Stimulated activated naive B cell treated with anti-CD40 and anti-IgM and Interleukin-4, amounts not matched to agents 10 μg/mL and 1 μg/mL and 100 μg/mL, for 72 hours (primary cell): ENCODE measurements at regions not wholly inside any gene's neighbourhood (a gene's known extent, or its start where the extent isn't known, plus 50 kb on each side); places are given as distances from the start of the nearest gene placed in this dataset.
A peak's percentile ranks its signal among the peaks of the same experiment; 100 is the strongest.
"Not testable (repeated sequence)": the region's sequence is repeated elsewhere in the genome, so short reads cannot be mapped to it uniquely, and the experiment has no call there.

Experiments used
- ATAC-seq, 2 donors: fragments of 150-1000 bp; cut with Tn5 transposase; replicated peaks; 2 replicates each; pipeline ENCODE4 v1.10.0; 2021; ENCODE audit warnings: moderate library complexity in 1 of 2
- DNase-seq: peaks from one replicate; pipeline ENCODE4 v3.0.0; 2021
- H3K27ac Mint-ChIP-seq: one replicate; pipeline ENCODE4 v1.8.0; 2022; ENCODE audit warnings: mild to moderate bottlenecking, mixed read lengths
- H3K27me3 Mint-ChIP-seq, 2 donors: one replicate each; pipeline ENCODE4 v1.8.0; 2022; ENCODE audit warnings: mixed read lengths in 2 of 2
- H3K36me3 Mint-ChIP-seq, 2 donors: one replicate each; pipeline ENCODE4 v1.8.0; 2022; ENCODE audit warnings: mixed read lengths in 2 of 2, mild to moderate bottlenecking in 1 of 2
- H3K4me1 Mint-ChIP-seq, 2 donors: one replicate each; pipeline ENCODE4 v1.8.0; 2022; ENCODE audit warnings: mixed read lengths in 2 of 2, mild to moderate bottlenecking in 1 of 2
- H3K4me3 Mint-ChIP-seq, 2 donors: one replicate each; pipeline ENCODE4 v1.8.0; 2022; ENCODE audit warnings: mild to moderate bottlenecking in 2 of 2, mixed read lengths in 2 of 2, moderate library complexity in 1 of 2
- H3K9me3 Mint-ChIP-seq, 2 donors: one replicate each; pipeline ENCODE4 v1.8.0; 2022; ENCODE audit warnings: mixed read lengths in 2 of 2, mild to moderate bottlenecking in 1 of 2

DNA sequence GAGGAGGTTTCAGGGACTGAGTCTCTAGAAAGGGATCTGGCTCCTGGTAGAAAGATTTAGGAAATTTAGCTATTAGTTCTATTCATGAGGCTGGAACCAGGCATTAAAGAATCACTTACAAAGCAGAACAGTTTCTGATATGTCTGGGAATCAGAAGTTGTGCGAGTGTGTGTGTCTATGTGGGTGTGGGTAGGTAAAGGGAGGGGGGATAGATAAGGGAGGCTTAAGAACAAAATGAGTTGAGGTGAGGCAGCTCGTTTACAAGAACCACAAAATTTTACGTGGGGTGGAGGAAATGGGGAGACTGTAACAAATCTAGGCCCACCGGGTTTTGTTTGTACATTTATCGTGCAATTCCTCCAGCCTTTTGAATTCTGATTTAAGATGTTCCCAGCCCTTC lies 90.7 kb downstream of the SAMD9 start:
- ATAC-seq (no peak), DNase-seq (no peak)
- Mint-ChIP-seq H3K36me3 (peaks cover 2 to 7% of the 10 kb centered on the region in 2 donors), H3K4me1 (no peaks in the 10 kb centered on the region), H3K4me3 (no peak overlapping the region), H3K27me3 (peaks cover 7 to 19% of the 10 kb centered on the region in 2 donors), H3K27ac (no peak overlapping the region), H3K9me3 (peaks cover 4 to 9% of the 10 kb centered on the region in 2 donors)

DNA sequence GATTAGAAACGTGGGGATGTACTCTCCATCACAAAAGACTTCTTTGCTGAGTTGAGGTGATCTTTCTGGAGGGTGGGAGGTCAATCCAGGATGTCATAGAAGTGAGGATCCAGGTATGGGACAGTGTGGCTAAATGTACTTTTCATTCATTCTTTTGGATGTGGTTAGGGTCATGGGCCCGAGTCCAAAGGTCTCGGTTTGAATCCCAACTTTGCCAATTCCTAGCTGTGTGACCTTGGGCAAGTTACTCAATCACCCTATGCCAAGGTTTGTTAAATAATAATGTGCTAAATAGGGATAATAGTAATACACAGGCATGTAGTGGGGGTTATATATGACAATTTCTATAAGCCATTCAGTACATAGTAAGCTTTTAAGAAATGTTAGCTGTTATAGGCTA lies 91.4 kb downstream of the SAMD9 start:
- DNase-seq (no peak), ATAC-seq (no peak)
- Mint-ChIP-seq H3K27ac (no peak overlapping the region), H3K9me3 (peaks cover 0 to 6% of the 10 kb centered on the region in 2 donors), H3K4me3 (no peak overlapping the region), H3K4me1 (no peaks in the 10 kb centered on the region), H3K36me3 (peaks cover 2 to 3% of the 10 kb centered on the region in 2 donors), H3K27me3 (peaks cover 7 to 19% of the 10 kb centered on the region in 2 donors)

DNA sequence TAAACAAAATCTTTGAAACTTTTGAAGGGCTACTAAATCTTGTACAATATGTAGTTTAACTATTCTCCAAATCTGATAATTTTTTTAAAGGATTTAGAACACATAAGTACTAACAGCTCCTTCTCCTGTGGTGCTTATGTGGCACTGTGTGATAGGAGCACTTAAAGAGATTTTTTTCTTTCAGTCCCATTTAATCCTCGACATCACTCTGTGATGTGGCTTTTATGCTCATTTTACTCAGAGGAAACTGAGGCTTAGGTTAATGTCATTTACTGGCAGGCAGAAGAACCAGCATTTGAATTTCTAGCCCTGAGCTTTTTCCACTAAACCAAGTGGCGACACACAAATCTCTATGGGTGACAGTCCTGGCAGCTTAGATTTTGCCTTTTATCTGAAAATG lies 92.4 kb downstream of the SAMD9 start:
- DNase-seq, result no peak
- no peaks in the 10 kb centered on the region for H3K36me3 Mint-ChIP-seq
- peaks cover 0 to 5% of the 10 kb centered on the region in 2 donors for H3K9me3 Mint-ChIP-seq
- H3K27me3 Mint-ChIP-seq, result peaks cover 7 to 17% of the 10 kb centered on the region in 2 donors
- no peak overlapping the region for H3K27ac Mint-ChIP-seq
- ATAC-seq, result no peak
- H3K4me1 Mint-ChIP-seq, result no peaks in the 10 kb centered on the region
- no peak overlapping the region for H3K4me3 Mint-ChIP-seq

DNA sequence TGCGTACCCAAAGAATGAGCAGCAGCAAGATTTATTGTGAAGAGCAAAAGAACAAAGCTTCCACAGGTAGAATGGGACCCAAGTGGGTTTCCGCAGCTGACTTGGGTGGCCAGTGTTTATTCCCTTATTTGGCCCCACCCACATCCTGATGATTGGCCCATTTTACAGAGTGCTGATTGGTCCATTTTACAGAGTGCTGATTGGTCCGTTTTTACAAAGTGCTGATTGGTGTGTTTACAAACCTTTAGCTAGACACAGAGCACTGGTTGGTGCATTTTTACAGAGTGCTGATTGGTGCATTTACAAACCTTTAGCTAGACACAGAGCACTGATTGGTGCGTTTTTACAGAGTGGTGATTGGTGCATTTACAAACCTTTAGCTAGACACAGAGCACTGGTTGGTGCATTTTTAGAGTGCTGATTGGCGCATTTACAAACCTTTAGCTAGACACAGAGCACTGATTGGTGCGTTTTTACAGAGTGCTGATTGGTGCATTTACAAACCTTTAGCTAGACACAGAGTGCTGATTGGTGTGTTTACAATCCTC lies 94.8 kb downstream of the SAMD9 start:
- H3K4me1 Mint-ChIP-seq, H3K36me3 Mint-ChIP-seq, H3K4me3 Mint-ChIP-seq, DNase-seq, ATAC-seq, H3K27me3 Mint-ChIP-seq, H3K27ac Mint-ChIP-seq, H3K9me3 Mint-ChIP-seq: not testable (repeated sequence)

DNA sequence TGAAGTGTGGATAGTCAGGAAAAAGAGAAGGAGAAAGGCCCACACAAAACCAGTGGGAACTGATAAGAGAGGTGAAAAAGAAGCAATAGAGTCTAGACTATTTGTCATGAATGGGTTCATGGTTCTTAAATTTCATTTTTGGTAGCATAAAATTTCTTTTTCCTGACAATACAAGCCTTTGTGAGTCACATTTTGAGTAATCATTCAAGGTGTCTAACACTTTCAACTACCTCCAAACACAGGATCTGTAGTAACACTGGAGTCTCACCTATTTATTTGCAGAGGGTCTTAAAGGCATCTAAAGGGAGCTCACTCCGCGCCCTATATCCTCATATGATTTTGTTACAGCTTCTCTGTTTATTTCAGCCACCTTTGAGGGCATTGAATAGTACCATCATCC lies 96.0 kb downstream of the SAMD9 start:
- peaks cover 0 to 5% of the 10 kb centered on the region in 2 donors for H3K9me3 Mint-ChIP-seq
- no peak overlapping the region for H3K27ac Mint-ChIP-seq
- DNase-seq, result no peak
- no peak for ATAC-seq
- no peak overlapping the region for H3K4me3 Mint-ChIP-seq
- peaks cover 0 to 4% of the 10 kb centered on the region in 2 donors for H3K27me3 Mint-ChIP-seq
- H3K4me1 Mint-ChIP-seq, result peaks cover 0 to 5% of the 10 kb centered on the region in 2 donors
- no peaks in the 10 kb centered on the region for H3K36me3 Mint-ChIP-seq

DNA sequence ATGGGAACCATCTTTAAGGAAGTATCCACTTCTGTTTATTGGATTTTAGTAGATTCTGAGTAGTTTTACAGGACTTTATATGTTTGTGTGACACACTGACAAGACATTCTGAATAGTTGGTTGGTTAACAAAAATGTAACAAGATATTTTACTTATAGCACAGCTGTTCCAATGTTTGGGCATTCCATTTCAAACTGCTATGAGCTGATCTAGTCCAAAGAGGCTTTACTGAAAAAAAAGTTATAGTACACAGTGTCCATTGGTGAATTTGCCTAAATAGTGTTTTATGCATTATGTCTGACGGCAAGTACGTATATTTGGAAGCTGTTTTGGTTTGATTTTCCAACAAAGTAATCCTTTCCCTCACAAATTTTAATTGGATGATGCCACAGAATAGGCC lies 99.1 kb downstream of the SAMD9 start:
- DNase-seq (no peak), ATAC-seq (no peak)
- Mint-ChIP-seq H3K27ac (no peak overlapping the region), H3K36me3 (no peaks in the 10 kb centered on the region), H3K27me3 (no peaks in the 10 kb centered on the region), H3K4me3 (no peak overlapping the region), H3K4me1 (peaks cover 5 to 14% of the 10 kb centered on the region in 2 donors), H3K9me3 (peaks cover 0 to 5% of the 10 kb centered on the region in 2 donors)

DNA sequence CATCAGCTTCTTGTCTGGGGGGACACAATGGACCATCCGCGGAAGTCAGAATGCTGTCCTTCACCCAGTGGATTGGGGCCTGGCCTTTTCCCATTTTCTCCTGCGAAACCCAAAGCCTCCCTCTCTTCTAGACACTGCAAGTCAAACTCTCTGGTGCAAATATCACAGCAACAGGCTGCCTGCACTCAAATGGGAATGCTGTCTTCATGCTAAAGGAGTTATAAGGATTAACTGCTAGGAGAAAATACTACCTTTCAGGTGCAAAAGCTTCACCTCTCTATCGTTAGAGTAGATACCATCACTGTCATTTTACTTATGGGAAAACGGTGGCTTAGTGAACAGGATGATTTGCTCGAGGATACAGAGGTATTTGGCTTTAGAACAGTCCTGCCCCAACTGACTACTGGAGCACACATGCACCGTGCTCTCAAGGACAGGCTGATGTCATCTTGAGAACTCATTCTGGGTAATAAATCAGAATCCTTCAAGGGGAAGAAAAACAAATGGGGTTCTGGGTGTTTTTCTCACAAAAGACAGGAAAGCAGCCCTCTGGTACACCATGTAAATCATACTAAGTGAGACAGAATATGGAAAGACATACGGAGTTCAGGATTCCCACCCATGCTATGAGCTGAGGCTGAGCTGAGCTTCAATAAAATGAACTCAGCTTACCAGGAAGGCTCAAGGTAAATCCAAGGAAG lies 100.9 kb downstream of the SAMD9 start:
- Mint-ChIP-seq H3K27ac (no peak overlapping the region), H3K36me3 (no peaks in the 10 kb centered on the region), H3K4me3 (no peak overlapping the region), H3K4me1 (peaks cover 5 to 14% of the 10 kb centered on the region in 2 donors), H3K27me3 (no peaks in the 10 kb centered on the region), H3K9me3 (peaks cover 0 to 1% of the 10 kb centered on the region in 2 donors)
- ATAC-seq, result no peak
- DNase-seq, result no peak

DNA sequence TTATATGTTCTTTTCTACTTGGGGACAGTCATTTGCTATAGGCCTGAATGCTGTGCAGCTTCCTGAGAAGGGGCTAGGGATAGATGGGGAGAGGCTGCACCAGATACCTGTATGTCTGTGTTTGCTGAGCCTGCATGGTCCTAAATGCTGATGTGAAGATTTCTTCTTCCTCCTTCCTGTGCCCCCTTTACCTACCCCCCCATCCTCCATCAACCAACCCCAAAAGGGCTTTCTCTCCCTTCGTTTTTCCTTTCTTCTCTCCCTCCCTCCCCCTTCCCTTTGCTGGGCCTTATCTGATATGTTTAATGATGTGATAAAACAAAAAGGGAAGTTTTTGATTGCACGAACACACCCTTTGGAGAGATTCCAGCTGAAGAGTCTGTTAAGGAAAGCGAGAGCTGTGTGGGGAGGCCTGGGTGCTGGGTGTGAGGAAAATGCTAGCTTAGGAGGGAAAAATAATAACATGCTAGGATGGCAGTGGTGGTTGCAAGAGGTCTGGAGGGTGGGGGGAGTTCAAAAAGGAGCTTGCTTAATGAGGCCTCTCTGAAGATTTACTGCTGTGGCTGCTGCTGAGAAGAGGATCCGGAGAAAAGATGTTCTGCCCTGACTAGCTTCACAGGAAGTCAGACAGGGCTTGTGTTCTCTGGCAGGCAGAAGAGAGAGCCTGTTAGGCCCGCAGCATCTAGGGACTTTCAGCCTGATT lies 101.8 kb downstream of the SAMD9 start:
- DNase-seq (no peak), ATAC-seq (peak; percentile 39 to 49)
- H3K4me3 Mint-ChIP-seq, result no peak overlapping the region
- no peaks in the 10 kb centered on the region for H3K27me3 Mint-ChIP-seq
- H3K4me1 Mint-ChIP-seq, result peaks cover 5 to 14% of the 10 kb centered on the region in 2 donors
- H3K9me3 Mint-ChIP-seq, result no peaks in the 10 kb centered on the region
- H3K36me3 Mint-ChIP-seq, result no peaks in the 10 kb centered on the region
- H3K27ac Mint-ChIP-seq, result peak overlapping the region; percentile 59

DNA sequence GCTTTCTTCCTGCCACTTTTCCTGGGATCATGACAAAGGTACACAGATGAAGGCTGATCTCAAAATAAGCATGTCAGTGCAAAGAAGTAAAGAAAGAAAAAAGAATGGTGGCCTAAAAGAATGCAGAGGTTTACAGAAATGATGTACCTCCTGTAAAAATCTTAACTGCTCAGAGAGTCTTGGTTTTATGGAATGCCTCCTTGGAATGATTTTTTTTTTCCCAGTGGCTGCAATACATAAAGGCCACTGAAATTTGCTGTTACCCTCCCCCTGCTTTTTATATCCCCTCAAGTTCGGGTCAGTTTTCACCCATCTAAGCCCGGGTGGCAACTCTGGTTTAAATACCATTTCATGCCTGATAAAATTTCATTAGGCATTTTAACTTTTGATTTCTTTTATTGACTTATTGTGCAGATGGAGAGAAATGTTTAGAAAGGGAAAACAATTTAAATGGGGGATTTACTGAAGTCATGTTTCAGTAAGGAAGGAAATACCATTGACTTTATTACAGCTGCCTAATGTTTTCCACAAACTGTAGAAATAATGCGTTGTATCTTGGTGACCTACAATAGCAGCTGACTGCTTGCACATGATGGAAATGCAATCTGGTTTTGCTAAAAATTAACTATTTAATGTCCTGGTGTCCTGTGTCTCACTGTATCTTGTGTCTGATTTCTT lies 102.5 kb downstream of the SAMD9 start:
- ATAC-seq (no peak), DNase-seq (no peak)
- H3K9me3 Mint-ChIP-seq, result no peaks in the 10 kb centered on the region
- H3K36me3 Mint-ChIP-seq, result no peaks in the 10 kb centered on the region
- H3K27me3 Mint-ChIP-seq, result no peaks in the 10 kb centered on the region
- H3K4me1 Mint-ChIP-seq, result peaks cover 5 to 14% of the 10 kb centered on the region in 2 donors
- H3K27ac Mint-ChIP-seq, result no peak overlapping the region
- H3K4me3 Mint-ChIP-seq, result no peak overlapping the region

DNA sequence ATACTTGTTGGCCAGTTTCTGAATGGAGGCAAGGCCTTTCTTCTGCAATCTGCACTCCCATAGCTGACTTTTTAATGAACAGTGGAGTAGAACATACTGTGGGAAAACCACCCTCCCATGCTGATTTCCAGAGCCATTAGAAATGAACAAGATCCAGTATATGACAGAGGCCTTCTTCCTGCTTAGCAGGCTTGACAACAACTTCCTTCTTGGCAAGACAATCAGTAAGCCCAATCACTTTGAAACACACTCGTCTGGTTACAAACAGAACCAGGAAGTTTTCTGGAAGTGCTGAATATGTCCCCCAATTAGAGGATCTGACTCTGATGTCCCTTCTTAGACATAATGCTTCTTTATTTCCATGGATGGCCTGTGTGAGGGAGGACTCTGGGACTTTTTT lies 103.4 kb downstream of the SAMD9 start:
- H3K27ac Mint-ChIP-seq, result no peak overlapping the region
- H3K4me3 Mint-ChIP-seq, result no peak overlapping the region
- peaks cover 5 to 14% of the 10 kb centered on the region in 2 donors for H3K4me1 Mint-ChIP-seq
- H3K9me3 Mint-ChIP-seq, result no peaks in the 10 kb centered on the region
- DNase-seq (no peak), ATAC-seq (no peak)
- no peaks in the 10 kb centered on the region for H3K27me3 Mint-ChIP-seq
- no peaks in the 10 kb centered on the region for H3K36me3 Mint-ChIP-seq

DNA sequence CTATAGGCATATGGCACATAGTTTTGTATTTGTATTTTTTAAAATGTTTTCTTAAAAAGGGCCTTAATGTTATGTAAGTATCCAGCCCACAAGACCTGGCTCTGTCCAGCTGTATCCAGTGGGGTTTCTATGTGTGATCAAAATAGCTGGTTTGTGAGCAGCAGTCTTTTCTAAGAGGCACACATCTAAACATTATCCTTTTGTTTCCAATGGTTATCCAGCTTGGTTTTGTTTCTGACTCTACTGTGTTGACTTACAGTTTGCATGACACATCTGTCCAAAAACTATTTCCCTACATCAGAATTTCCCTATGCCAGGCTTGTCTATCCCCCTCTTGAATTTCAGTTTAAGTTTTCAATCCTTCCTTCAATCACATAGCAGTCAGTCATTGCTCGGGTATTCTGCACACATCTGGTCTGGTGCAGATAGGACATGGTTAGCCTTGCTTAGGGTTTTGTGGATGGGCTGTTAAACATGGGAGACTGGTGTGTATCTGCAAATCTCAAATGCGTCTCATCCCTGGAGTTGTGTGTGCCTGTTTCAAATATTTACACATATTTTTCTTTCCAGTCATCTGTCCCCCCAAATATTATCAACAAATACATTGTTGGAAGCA lies 104.2 kb downstream of the SAMD9 start:
- Mint-ChIP-seq H3K27ac (no peak overlapping the region), H3K4me1 (peaks cover 5 to 14% of the 10 kb centered on the region in 2 donors), H3K27me3 (no peaks in the 10 kb centered on the region), H3K9me3 (no peaks in the 10 kb centered on the region), H3K36me3 (no peaks in the 10 kb centered on the region), H3K4me3 (no peak overlapping the region)
- DNase-seq (no peak), ATAC-seq (no peak)

DNA sequence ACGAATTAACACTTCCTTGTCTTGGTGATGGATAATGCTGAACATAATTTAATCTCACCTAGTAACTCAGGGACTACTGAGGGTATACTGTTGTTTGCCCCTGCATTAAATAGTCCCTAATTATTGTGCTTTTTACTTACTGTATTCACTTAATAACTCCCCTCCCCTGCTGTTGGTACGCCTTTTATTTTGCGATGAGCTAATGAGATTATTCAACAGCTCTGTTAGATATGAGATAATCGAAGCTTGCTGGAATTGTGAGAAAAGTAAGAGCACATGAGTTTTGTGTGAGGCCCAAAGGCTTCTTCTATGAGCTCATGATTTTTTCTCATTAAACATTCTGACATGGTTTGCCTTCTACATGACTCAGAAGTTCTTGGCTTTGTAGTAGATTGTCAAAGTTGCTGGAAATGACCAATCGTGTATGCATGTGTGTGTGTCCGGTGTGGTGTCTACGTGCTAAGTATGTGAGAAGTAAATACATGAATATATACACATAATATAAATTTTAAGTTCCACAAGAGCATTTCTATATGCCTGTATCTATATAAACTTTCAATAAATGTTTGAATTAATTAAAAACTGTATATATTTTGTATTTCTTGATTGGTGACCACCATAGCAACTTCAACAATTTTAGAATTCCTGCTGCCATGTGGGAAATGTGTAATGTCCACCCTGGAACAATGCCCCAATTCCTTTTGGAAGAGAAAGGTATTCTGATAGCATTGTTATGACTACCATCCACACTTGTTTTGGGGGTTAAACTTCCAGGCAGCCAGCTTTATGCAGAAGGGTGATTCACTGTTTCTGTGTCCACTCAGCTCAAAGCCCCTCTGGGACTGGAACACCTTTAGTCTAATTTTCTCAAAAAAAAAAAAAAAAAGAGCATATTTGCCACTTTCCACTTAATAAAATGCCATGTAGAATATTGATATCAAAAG lies 106.2 kb downstream of the SAMD9 start:
- no peaks in the 10 kb centered on the region for H3K9me3 Mint-ChIP-seq
- H3K4me3 Mint-ChIP-seq, result no peak overlapping the region
- ATAC-seq, result no peak
- peaks cover 5 to 8% of the 10 kb centered on the region in 2 donors for H3K4me1 Mint-ChIP-seq
- no peak for DNase-seq
- no peaks in the 10 kb centered on the region for H3K36me3 Mint-ChIP-seq
- no peak overlapping the region for H3K27ac Mint-ChIP-seq
- no peaks in the 10 kb centered on the region for H3K27me3 Mint-ChIP-seq

DNA sequence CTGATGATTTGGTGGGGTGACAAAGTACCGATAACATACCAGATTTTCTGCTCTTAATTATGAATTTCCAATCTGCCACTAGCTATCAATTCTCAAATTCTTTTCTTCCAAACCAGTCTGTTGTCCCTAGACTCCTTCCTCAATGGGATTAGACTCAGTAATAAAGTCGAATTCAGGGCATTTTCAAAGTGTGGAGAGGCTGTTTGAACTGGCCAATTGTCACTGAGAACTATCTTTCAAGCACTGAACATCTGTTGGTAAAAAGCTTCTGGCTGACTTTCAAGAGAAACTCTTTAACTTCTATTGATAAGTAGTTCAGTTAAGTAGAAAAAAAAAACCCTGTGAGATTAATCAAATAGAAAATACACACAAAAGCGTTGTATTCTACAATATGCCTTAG lies 108.9 kb downstream of the SAMD9 start:
- no peak for DNase-seq
- H3K4me3 Mint-ChIP-seq, result no peak overlapping the region
- no peaks in the 10 kb centered on the region for H3K9me3 Mint-ChIP-seq
- H3K4me1 Mint-ChIP-seq, result no peaks in the 10 kb centered on the region
- ATAC-seq, result no peak
- no peaks in the 10 kb centered on the region for H3K36me3 Mint-ChIP-seq
- peaks cover 0 to 3% of the 10 kb centered on the region in 2 donors for H3K27me3 Mint-ChIP-seq
- no peak overlapping the region for H3K27ac Mint-ChIP-seq
